IMR-90 (cell line): ENCODE measurements at regions not wholly inside any gene's neighbourhood (a gene's known extent, or its start where the extent isn't known, plus 50 kb on each side); places are given as distances from the start of the nearest gene placed in this dataset.

Source experiments
- ATAC-seq: fragments of 200-7000 bp; cut with Tn5 transposase; 2 replicates; pipeline ENCODE4 v1.9.1; 2020; ENCODE audit warnings: low read depth, mild to moderate bottlenecking, moderate library complexity
- BruUV-seq: library from RNA; stranded (reverse); fragments of 400-500 nt; replicated peaks from 2 replicates; lab custom pipeline; 2021; lab: Mats Ljungman, UMichigan
- CTCF ChIA-PET: fragments of 300-600 bp; formaldehyde crosslinking; extraction: SDS; loops from one replicate; lab custom pipeline; 2021; ENCODE audit warnings: antibody characterized with exemption; lab: Yijun Ruan, JAX
- POLR2A ChIA-PET: fragments of 300-600 bp; sonication (Branson Sonifier 250); formaldehyde crosslinking; loops from one replicate; lab custom pipeline; 2022; ENCODE audit warnings: antibody characterized with exemption; ENCODE audit not compliant: unreplicated experiment; lab: Charles Lee
- DNase-seq: peaks from one replicate; pipeline ENCODE4 v3.0.0; 2013
- H2AFZ ChIP-seq: replicated peaks from 2 replicates; pipeline ENCODE3; 2013; ENCODE audit warnings: low read length, mild to moderate bottlenecking; ENCODE audit not compliant: poor library complexity
- H2AK5ac ChIP-seq: 2 replicates; pipeline ENCODE4 v1.6.1; 2013; ENCODE audit warnings: low read depth, low read length, inconsistent platforms
- H2AK9ac ChIP-seq: replicated peaks from 2 replicates; pipeline ENCODE3; 2013; ENCODE audit warnings: mild to moderate bottlenecking, low read depth, low read length, moderate library complexity; ENCODE audit not compliant: poor library complexity
- H2BK120ac ChIP-seq: 2 replicates; pipeline ENCODE4 v1.6.1; 2013; ENCODE audit warnings: low read depth, low read length, inconsistent platforms
- H2BK15ac ChIP-seq: 3 replicates; pipeline ENCODE4 v1.6.1; 2013; ENCODE audit warnings: low read depth, low read length, inconsistent platforms
- H2BK20ac ChIP-seq: 2 replicates; pipeline ENCODE4 v1.6.1; 2013; ENCODE audit warnings: low read depth, mild to moderate bottlenecking, inconsistent platforms, low read length, moderate library complexity
- H2BK5ac ChIP-seq: 2 replicates; pipeline ENCODE4 v1.6.1; 2013; ENCODE audit warnings: mild to moderate bottlenecking, low read depth, low read length, inconsistent platforms; ENCODE audit not compliant: poor library complexity, severe bottlenecking
- H3K14ac ChIP-seq: replicated peaks from 2 replicates; pipeline ENCODE4 v1.6.1; 2013; ENCODE audit warnings: low read depth, low read length, inconsistent platforms
- H3K18ac ChIP-seq: 2 replicates; pipeline ENCODE4 v1.6.1; 2013; ENCODE audit warnings: low read depth, low read length, control low read depth
- H3K23ac ChIP-seq: 2 replicates; pipeline ENCODE4 v1.6.1; 2013; ENCODE audit warnings: low read depth, low read length, inconsistent platforms
- H3K27ac ChIP-seq: 2 replicates; pipeline ENCODE4 v1.5.1; 2013; ENCODE audit warnings: mild to moderate bottlenecking, control low read depth, low read length; ENCODE audit not compliant: insufficient read depth
- H3K27me3 ChIP-seq: 2 replicates; pipeline ENCODE4 v1.6.1; 2013; ENCODE audit warnings: low read length; ENCODE audit not compliant: control insufficient read depth, insufficient read depth
- H3K36me3 ChIP-seq: 2 replicates; pipeline ENCODE4 v1.6.1; 2013; ENCODE audit warnings: low read length, mixed read lengths; ENCODE audit not compliant: control insufficient read depth, insufficient read depth
- H3K4ac ChIP-seq: 2 replicates; pipeline ENCODE4 v1.6.1; 2013; ENCODE audit warnings: low read depth, low read length, inconsistent platforms
- H3K4me1 ChIP-seq: 2 replicates; pipeline ENCODE4 v1.6.1; 2013; ENCODE audit warnings: low read length, mixed read lengths; ENCODE audit not compliant: control insufficient read depth, insufficient read depth
- H3K4me2 ChIP-seq: 2 replicates; pipeline ENCODE4 v1.6.1; 2013; ENCODE audit warnings: low read depth, mild to moderate bottlenecking, control low read depth, low read length, moderate library complexity
- H3K4me3 ChIP-seq: 2 replicates; pipeline ENCODE4 v1.5.1; 2013; ENCODE audit warnings: low read depth, mild to moderate bottlenecking, control low read depth, low read length, moderate library complexity; ENCODE audit not compliant: insufficient read depth
- H3K56ac ChIP-seq: 2 replicates; pipeline ENCODE4 v1.6.1; 2013; ENCODE audit warnings: low read length, inconsistent platforms; ENCODE audit not compliant: insufficient read depth; ENCODE audit errors: extremely low read depth
- H3K79me1 ChIP-seq, 2 experiments: 2 replicates each; pipeline ENCODE4 v1.6.1; 2013; ENCODE audit warnings: low read length in 2 of 2, inconsistent platforms in 1 of 2, low read depth in 1 of 2
- H3K9ac ChIP-seq: 2 replicates; pipeline ENCODE4 v1.6.1; 2013; ENCODE audit warnings: low read depth, low read length, control low read depth
- H3K9me1 ChIP-seq: 2 replicates; pipeline ENCODE4 v1.6.1; 2013; ENCODE audit warnings: low read length, inconsistent platforms; ENCODE audit not compliant: insufficient read depth
- H3K9me3 ChIP-seq: 2 replicates; pipeline ENCODE4 v1.6.1; 2013; ENCODE audit warnings: low read length; ENCODE audit not compliant: control insufficient read depth, insufficient read depth
- H4K20me1 ChIP-seq: 2 replicates; pipeline ENCODE4 v1.6.1; 2013; ENCODE audit warnings: low read length, inconsistent platforms; ENCODE audit not compliant: insufficient read depth
- H4K5ac ChIP-seq: 2 replicates; pipeline ENCODE4 v1.6.1; 2013; ENCODE audit warnings: mild to moderate bottlenecking, low read depth, low read length, control low read depth
- H4K8ac ChIP-seq, 2 experiments: 2 replicates each; pipeline ENCODE4 v1.6.1; 2013; ENCODE audit warnings: low read depth in 2 of 2, low read length in 2 of 2, control low read depth in 1 of 2, inconsistent platforms in 1 of 2
- H4K91ac ChIP-seq: 2 replicates; pipeline ENCODE4 v1.6.1; 2013; ENCODE audit warnings: low read depth, low read length, inconsistent platforms; ENCODE audit not compliant: insufficient read depth
- FOS ChIP-seq: fragments of 150-350 bp; IDR thresholded peaks from 2 replicates; pipeline ENCODE4 v1.6.1; 2016; ENCODE audit warnings: low read depth, low read length
- SMC3 ChIP-seq: fragments of 150-350 bp; IDR thresholded peaks from 2 replicates; pipeline ENCODE4 v1.6.1; 2016; ENCODE audit warnings: low read depth, mild to moderate bottlenecking, antibody characterized with exemption, low read length, moderate library complexity
- WGBS, 2 experiments: methylation state at CpG; one replicate each; pipeline versions ENCODE4 v1.1.5 to v1.1.7; 2013; ENCODE audit warnings: missing lambda C conversion rate in 2 of 2; ENCODE audit not compliant: insufficient read length in 1 of 2; ENCODE audit errors: extremely low coverage in 2 of 2; 5-methylcytosine and 5-hydroxymethylcytosine counted together
- dilution Hi-C: fragments of 300-500 bp; cut with HindIII; formaldehyde crosslinking; loops from one replicate; pipeline ENCODE4 v1.14.3; 2018; ENCODE audit warnings: low sequenced_read_pairs; ENCODE audit not compliant: unreplicated experiment
- in situ Hi-C: fragments of 300-500 bp; cut with MboI; formaldehyde crosslinking; loops from 3 replicates; pipeline ENCODE4 v1.14.3; 2019; ENCODE audit warnings: low sequenced_read_pairs, inconsistent platforms, mixed read lengths
- intact Hi-C: fragments of 100-400 bp; cut with micrococcal nuclease; formaldehyde crosslinking; loops from 2 replicates; pipeline ENCODE4 v1.10.0; 2022

DNA sequence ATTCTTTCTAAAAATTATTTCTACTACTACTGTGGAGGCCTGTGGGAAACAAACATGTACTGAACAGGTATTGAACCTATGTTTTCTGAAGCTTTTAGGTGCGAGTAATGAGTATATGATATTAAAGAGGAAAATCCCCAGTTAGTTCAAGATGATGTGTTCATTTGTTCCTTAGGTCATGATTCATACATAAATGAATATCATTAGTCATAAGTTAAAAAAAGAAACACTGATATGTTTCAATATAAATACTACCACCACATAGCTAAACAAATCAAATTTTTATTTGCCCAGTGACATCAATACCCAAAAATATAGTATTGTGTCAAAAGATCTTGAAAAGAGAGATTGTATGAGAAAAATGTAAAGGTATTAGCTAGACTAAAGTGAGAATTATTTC, 210.7 kb upstream of the GNAI1 start:
- CTCF ChIA-PET: no interaction called here
- Histone ChIP-seq H3K4ac (peak overlapping the region; percentile 68; the same call in 1 of the 2 replicates), H2AK5ac (no peak overlapping the region), H3K27me3 (no peaks in the 10 kb centered on the region), H2AK9ac (no peak overlapping the region), H4K20me1 (no peaks in the 10 kb centered on the region), H2BK120ac (peak overlapping the region; percentile 96; the same call in 1 of the 2 replicates), H2BK20ac (no peak overlapping the region), H3K79me1 (no peaks in the 10 kb centered on the region), H3K27ac (no peak overlapping the region), H3K23ac (no peak overlapping the region), H2BK5ac (peak overlapping the region; percentile 93), H3K9ac (no peak overlapping the region), H4K91ac (no peak overlapping the region), H3K9me1 (peaks cover 3% of the 10 kb centered on the region; the same call in 1 of the 2 replicates), H4K8ac (peak overlapping the region in 1 of 2 experiments; percentile 55; a peak in 1 of 4 replicates), H3K18ac (no peak overlapping the region), H3K4me1 (peaks cover 2% of the 10 kb centered on the region; the same call in 1 of the 2 replicates), H3K9me3 (peaks cover 7% of the 10 kb centered on the region), H2BK15ac (no peak overlapping the region; the same call in 2 of the 3 replicates), H4K5ac (no peak overlapping the region), H3K14ac (no peak overlapping the region), H3K56ac (no peak overlapping the region), H3K4me2 (no peak overlapping the region), H2AFZ (no peak overlapping the region), H3K36me3 (no peaks in the 10 kb centered on the region), H3K4me3 (no peak overlapping the region)
- intact Hi-C loops (no loop called here), in situ Hi-C loops (no loop called here), dilution Hi-C loops (no loop called here)
- ATAC-seq: peak; percentile 59
- no TSS peak for BruUV-seq
- WGBS, 2 experiments: no CpG with 5 or more reads among the region's 1 CpG
- peak; percentile 75 for DNase-seq
- POLR2A ChIA-PET: no interaction called here
- TF ChIP-seq SMC3: no peak
- peak; percentile 64 for TF ChIP-seq FOS
